Spleen (tissue), 7 donors: ENCODE measurements at regions not wholly inside any gene's neighbourhood (a gene's known extent, or its start where the extent isn't known, plus 50 kb on each side); places are given as distances from the start of the nearest gene placed in this dataset.

ENCODE experiments used
- CTCF ChIP-seq, 11 experiments: fragments of 200-600 bp in 7 of 11; fragments of 450-650 bp in 4 of 11; sonication (generic) in 4 of 11; IDR thresholded peaks in 8 of 11; conservative IDR thresholded peaks in 3 of 11; 1 replicate in 7 of 11; 2 replicates in 4 of 11; pipeline versions ENCODE4 v1.4.0 to v1.8.0; 2016 to 2021; ENCODE audit warnings: antibody characterized with exemption in 11 of 11, inconsistent platforms in 4 of 11, mild to moderate bottlenecking in 1 of 11
- POLR2A ChIP-seq, 3 donors: fragments of 450-650 bp; IDR thresholded peaks; one replicate each; pipeline ENCODE4 v1.5.1; 2017; ENCODE audit warnings: antibody characterized with exemption in 3 of 3, mild to moderate bottlenecking in 1 of 3
- POLR2AphosphoS5 ChIP-seq, 3 donors: sonication (generic); formaldehyde crosslinking; IDR thresholded peaks; one replicate each; pipeline ENCODE4 v1.5.1; 2017; ENCODE audit warnings: antibody characterized with exemption in 3 of 3
- donor health status: DM: no; HTN: no; CAD: no; lungs with moderate emphysema.
- donor health status: DM: no; HTN: no; CAD: no.
- donor health status: DM: no; HTN: no; CAD: no.

- TF ChIP-seq POLR2AphosphoS5 (IDR thresholded peaks at IDR 0.05) = no peak
- no peak for TF ChIP-seq CTCF (IDR thresholded peaks at IDR 0.05 in 8 of 11, conservative IDR thresholded peaks at IDR 0.05 in 3 of 11)
- TF ChIP-seq POLR2A (IDR thresholded peaks at IDR 0.05) = no peak
These were observed 966.0 kb upstream of the ACO1 start for GRCh38 chr9:31418419-31418818.
